HG02981 (cell line): ENCODE measurements at regions not wholly inside any gene's neighbourhood (a gene's known extent, or its start where the extent isn't known, plus 50 kb on each side); places are given as distances from the start of the nearest gene placed in this dataset.

Source experiments
- ATAC-seq: cut with Tn5 transposase; IDR thresholded peaks from one replicate; pipeline ENCODE4 v1.9.1; 2021; ENCODE audit warnings: mild to moderate bottlenecking, moderate library complexity; ENCODE audit not compliant: unreplicated experiment

DNA sequence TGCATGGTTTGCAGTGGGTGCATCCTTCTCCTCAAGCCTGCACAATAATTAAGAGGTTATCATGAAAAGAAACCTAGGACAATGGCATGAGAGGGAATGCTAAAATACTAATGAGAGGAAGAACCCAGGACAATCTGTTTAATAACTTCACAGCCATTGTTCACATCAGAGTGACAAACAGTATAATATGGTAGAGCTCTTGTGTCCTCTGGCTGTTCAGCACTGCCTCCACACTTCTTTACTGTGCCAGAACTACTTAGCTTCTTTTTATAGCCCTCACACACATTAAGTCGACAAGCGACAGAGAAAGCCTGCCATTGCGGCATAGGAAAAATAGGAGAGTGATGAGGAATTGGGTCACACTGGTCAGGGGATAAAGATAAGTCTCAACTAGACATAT lies 65.0 kb upstream of the MEIS2 start:
- no peak for ATAC-seq

DNA sequence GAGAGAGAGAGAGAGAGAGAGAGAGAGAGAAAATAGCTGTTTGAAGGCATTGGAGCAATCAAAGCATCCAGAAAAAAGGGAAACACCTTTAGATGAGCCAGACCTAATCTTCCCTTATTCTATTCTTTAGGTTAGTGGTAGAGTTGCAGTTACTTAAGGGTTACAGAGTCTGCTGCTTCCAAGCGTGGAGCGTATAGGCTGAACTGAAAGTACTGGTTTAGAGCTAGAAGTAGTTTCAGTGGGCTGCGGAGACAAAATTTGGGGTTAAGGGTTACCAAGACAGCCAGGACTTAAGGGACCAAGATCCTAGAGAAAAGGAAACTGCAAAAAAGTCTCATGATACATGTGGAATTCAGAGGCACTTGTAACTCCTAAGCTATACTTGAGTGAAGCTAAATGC lies 66.1 kb upstream of the MEIS2 start:
- no peak for ATAC-seq

DNA sequence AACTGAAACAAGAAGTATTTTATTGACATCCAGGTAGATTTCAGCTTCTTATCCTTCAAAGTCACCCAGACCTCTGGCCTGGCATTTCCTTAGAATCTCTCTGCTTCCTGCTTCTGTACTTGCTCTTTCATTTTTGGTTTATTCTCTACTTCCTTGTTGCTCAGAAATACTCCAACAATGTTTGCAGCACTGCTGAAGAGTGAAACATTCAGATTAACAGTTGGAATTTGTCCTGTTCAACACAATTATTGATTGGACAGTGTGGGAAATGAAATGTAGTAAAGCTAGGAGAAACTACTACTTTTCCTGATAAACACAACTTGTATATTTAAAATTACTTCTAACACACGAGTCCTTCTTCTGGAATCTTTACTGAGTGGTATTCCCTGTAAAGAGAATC lies 81.0 kb upstream of the MEIS2 start:
- no peak for ATAC-seq

DNA sequence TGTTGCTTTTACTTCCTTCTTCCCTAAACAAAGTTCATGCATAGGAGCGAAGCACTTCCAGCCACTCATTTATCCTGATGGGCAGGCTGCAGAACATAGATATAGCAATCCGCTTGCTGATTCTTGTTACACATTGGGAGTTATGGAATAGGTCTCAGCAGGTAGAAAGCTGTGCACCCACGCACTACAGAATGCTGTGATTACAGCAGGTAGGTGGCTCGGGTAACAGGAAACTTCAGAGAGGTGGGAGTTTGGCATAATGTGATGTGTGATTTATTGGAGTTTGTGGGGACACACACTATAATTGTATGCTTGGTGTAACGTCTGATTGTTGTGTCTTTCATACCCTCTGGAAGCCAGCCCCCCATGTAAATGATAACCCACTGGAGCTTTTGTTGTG lies 99.2 kb upstream of the MEIS2 start:
- ATAC-seq: no peak

GRCh38 chr15:37203050-37203449 lies 102.7 kb upstream of the MEIS2 start:
- ATAC-seq: no peak

DNA sequence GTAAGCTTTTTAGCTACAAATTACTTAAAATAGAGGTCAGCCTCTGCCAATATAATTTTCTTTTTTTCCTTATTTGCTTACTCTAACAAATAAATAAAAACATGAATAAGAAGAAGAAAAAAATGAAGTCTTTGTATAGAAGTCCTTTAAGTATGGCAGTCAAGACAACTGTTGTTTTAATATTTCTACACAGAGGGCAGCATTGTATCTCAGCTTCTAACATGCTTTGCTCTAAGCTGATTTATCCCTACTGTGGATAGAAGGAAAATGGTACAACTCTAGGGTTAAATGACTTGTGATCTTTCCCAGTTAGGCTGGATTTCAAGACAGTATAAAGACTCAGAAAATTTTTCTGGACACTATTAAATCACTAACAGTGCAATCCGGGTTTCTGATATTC lies 104.3 kb upstream of the MEIS2 start:
- ATAC-seq: no peak

DNA sequence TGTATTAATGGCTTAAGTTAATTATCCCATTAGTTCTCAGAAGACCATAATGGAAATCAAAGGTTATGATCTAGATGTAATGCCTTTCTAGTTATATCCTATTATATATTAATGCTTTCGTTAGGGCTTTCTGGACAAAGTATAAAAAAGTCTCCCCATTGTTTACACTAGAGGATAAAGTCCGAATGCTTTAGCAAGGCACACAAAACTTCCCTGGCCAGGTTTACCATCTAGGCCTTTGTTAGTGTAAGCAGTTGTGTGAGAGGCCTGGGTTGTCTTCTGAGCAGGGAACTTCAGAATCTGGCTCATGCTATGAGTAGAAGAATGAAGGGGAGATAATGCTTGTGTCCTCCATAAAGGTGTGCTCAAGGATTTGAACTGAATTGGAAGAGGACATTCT lies 106.3 kb upstream of the MEIS2 start:
- ATAC-seq: no peak

- ATAC-seq: no peak
Measured at GRCh38 chr15:37208146-37209040, 108.0 kb upstream of the MEIS2 start.

DNA sequence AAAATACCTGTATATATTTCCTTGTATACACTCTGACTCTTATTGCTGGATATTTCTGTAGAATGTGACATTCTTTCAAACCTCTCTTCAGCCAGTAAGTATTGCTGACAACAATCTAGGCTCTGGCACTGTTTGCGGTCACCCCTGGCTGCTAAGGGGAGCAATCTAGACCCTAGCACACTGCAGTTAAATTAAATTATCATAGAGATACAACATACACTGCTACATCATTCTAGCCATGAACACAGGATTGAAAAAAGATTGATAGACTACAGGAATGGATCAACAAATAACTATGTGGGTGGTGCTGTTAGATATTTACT lies 108.7 kb upstream of the MEIS2 start:
- no peak for ATAC-seq

DNA sequence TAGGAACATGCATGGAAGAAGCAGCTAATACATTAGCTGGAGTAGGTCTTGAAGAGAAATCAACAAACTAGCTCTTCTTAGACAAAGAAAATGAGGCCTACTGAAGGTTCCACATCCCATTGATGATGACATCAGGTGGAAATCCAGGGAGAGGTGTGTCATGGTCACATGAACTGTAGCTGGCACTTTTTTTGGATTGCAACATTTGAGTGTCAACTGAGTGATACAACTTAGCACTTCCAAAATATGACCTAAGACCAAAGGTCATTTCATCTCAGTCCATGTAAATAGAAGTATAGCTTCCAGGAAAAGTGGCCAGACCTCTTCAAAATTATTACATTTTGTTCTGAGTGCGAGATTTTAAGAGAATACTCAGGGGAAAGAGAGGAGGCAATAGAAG lies 117.2 kb upstream of the MEIS2 start:
- no peak for ATAC-seq

DNA sequence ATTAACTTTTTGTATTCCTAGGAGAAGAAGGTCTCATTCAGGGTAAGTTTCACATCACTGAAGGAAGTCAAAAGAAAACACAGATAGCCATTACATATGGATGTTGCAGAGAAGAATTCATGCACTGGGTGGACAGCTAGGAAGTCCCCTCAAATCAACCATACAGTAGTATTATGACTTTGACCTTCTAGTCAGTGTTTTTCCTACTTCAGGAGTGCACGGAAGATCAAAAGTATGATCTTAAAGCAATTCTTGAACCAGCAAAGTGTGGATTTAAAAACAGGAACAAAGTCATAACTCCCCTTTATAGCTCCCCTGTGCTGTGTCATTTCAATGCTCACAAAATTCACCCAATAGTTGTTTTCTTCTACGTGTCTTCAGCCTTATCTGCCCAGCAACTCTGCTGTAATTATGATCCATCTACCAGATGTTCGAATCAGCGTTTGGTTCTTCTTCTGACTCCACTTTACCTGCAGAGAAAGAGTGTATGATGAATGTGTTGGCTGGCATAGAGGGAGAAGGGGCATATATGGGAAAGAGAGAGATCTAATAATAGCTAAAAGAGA lies 118.1 kb upstream of the MEIS2 start:
- no peak for ATAC-seq

GRCh38 chr15:37219211-37219701 lies 118.9 kb upstream of the MEIS2 start:
- ATAC-seq: no peak

- no peak for ATAC-seq
Measured at GRCh38 chr15:37220949-37221670, 120.8 kb upstream of the MEIS2 start.

- no peak for ATAC-seq
Measured at GRCh38 chr15:37221671-37222145, 121.4 kb upstream of the MEIS2 start.

GRCh38 chr15:37223089-37223488 lies 122.7 kb upstream of the MEIS2 start:
- ATAC-seq: no peak

GRCh38 chr15:37229855-37230619 lies 129.7 kb upstream of the MEIS2 start:
- ATAC-seq: no peak

- ATAC-seq: no peak
Measured at GRCh38 chr15:37245358-37245757, 145.0 kb upstream of the MEIS2 start.

DNA sequence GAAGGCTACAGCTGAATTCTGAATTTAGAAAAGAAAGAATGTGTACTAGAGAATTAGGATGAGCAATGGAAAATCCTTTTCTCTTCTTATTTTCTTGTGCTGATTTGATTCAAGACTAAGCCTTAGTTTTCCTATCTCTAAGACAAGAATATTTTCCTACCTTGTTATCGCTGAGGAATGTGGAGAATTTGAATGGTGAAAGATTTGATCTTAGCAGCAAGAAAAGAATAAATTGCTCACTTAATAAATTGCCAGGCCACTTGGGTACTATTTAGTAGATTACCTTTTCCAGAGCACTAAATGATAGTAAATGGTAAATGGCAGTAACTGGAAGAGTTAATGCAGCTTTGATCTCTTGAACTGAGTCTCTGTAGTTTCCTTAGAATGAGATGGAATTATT lies 145.7 kb upstream of the MEIS2 start:
- no peak for ATAC-seq

DNA sequence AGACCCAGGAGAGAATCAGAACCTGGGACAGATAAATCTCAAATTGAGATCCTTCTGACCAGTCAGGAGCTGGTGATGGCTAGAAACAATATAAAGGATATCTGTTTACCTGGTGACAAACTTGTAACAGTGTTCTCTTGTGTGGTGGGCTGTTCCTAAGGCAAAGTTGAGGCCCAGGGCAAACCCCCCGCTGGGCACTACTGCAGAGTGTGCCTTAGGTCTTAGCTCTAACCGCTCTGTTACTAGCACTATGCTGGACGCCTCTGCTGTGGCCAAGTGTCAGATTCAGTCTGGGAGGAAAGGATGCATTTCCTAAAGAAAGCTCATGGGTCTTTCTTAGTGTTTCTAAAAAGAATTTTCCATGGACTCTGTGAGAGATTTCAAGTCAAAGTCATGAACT lies 146.5 kb upstream of the MEIS2 start:
- no peak for ATAC-seq

DNA sequence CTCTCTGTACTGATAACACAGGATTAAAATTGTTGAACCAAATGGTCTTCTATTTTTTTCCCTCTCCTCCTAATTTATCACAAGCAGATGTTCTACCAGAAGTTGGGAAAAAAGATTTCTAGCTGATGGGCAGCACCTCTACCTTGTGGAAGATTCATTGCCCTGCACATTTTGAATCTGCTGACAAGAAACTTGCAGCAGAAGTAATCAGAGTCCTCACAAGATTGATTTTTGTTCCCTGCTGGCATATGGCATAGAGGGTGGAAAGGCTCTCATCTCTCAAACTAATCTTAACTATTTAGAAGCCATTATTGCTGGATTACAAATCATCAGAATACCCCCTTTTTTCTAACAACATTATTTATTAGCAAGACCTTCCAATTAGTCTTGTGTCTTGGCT lies 148.9 kb upstream of the MEIS2 start:
- ATAC-seq: no peak

DNA sequence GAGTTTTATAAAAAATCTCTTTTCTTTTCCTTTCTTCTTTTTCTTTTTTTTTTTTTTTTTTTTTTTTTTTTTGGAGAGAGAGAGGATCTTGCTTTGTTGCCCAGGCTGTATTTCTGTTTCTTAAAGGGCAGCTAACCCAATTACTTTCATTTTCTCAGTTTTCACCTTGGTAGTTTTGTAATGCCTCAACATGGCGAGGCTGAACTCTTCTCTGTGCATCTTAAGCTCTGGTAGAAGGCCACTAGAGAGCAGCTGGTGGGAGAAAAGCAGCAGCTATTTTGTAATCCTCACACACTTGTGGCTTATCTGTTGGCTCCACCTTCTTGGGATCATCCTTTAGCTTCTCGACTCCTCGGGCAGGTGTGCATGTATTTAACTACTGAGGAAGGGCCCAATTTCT lies 152.2 kb upstream of the MEIS2 start:
- ATAC-seq: no peak
